ENCODE measurements at regions not wholly inside any gene's neighbourhood (a gene's known extent, or its start where the extent isn't known, plus 50 kb on each side); places are given as distances from the start of the nearest gene placed in this dataset.
"Not testable (repeated sequence)": the region's sequence is repeated elsewhere in the genome, so short reads cannot be mapped to it uniquely, and the experiment has no call there.

DNA sequence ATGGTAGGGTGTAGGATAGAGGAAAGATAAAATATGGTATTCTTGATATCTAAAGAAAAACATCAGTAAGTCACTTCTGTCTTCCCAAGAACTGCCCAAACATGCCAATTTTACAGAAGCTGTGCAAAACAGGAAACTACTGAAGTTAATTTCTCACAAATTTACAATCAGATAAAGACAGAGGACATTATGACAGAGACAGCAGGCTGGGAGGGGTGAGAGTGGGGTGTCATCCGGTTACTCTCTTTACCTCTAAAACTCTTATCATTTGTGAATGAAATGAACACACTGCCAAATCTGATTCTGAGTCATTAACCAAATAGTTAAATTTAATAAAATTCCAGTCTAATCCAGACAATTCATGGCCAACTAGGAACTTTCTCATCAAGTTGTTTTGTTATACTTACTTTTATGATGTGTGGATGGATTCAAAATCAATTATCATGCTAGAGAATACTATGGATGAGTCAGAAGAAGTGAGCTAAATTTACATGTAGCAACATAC is 323.2 kb upstream of the MEX3C start:
- intact Hi-C loops (cut with micrococcal nuclease), result no loop called here

DNA sequence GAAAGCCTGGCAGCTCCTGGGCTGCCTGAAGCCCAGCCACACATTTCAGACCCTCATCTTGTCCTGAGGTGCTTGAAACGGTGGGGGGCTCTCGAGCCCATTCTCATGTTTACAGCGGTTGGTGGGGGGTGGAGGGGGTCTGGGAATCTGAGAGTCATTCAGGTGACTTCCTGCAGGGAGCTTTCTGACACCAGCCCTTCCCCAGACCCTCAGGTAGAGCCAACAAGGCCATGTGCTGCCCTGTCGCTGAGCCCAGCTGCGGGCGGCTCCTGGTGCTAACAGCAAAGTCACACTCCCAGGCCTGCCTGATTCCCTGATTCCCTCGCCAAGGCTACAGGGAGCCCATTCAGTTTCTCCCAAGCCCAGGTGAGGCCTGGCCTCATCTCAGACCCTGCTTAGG is 324.9 kb upstream of the MEX3C start:
- intact Hi-C loops (cut with micrococcal nuclease), result no loop called here

DNA sequence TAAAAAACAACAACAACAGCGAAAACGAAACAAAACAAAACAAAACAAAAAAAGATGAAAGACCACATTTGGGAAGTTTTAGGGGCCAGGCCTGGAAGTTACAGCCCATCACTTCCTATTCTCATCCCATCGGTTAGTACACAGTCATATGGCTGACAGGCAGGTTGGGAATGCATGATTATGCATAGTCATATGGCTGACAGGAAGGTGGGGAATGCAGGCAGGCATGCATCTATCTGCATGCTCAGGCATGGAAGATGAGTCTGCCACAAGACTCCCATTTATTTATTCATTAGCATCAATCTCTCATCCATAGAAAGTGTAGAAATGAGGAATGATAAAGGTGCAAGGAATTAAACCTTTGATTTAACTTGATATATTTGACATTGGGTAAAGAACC is 325.3 kb upstream of the MEX3C start:
- intact Hi-C loops (cut with micrococcal nuclease), result no loop called here

DNA sequence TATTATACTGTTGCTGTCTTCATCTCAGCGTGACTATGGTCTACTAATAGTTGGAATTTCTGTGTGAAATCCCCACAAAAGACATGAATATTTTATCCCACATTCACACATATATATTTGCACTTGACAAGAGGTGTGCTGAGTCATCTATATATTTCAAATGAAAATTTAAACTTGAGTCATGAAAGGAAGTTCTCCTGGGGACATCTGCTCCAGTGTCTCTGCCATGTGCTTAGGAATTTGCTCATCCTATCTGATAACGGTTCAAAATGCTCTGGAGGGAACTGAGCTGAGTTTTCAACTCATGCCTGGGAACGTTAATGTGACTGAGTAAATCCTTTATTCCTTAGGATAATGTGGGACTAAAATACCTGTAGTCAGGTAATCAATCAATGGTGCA is 326.2 kb upstream of the MEX3C start:
- intact Hi-C loops (cut with micrococcal nuclease), result no loop called here

DNA sequence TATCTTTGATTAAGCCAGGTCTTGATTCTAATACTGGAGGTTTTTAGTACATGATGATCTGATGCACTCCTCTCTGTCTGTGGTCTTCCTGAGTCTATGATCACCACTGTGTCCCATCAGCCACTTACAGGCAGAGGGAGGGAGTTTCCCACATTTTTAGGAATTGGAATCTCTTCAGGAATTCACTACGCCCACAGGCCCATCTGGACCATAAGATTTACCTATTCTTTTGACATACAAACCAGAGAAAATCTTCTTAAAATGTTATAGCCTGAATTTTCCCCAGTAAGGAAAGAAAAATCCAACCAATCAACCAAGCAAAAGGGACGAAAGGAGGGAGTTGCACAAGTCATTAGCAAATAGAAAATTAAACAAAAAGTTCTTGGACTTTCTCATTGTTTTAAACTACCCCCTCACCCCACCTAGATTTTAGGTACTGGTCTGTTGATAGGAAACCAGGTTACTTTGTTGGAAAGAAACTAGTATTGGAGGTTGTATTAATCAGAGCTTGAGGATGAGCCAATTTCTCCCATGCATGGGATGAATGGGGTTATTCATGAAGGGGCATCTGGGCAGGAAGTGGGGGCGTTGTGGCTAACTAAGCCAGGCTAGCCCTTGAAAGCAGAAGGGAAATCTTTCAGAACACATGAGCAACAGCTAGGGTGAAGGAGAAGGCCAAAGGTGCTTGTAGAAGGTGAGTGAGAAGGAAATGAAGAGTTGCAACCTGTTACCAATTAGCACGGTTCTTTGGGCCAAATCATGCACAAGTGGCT is 328.2 kb upstream of the MEX3C start:
- intact Hi-C loops (cut with micrococcal nuclease), result no loop called here

DNA sequence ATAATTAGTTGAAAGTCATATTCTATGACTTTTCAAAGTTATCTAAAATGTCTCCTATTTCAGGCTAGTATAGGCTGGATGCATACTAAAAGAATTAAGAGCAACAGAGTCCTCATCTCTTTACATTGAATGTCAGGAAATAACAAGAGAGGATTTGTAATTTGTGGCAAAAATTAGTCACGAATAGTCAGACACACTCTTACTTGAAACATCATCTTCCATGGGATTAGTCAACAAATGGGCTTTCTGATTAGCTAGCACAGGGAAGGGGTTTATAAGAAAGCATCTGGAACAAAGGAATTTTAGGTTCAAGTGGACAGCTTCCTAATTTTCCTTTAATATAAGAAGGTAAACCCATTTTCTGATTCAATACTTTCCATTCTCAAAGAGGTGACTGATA is 330.3 kb upstream of the MEX3C start:
- intact Hi-C loops (cut with micrococcal nuclease), result no loop called here

DNA sequence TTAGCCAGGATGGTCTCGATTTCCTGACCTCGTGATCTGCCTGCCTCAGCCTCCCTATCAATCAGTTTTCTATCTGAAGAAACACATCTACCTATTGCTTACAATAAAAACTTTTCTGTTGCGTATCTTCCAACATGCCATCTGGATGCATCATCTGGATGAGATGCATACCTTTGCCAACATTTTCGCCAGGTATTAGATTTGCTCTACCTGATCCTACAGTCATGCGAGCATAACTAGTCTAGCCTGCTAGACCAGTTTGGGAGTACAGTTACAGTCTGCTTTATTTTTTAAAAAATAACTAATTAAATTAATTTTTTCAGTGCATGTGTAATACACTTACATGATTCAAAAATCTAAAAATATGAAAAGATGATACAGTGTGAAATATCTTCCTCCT is 334.0 kb upstream of the MEX3C start:
- intact Hi-C loops (cut with micrococcal nuclease), result loop anchor here (10.0 kb wide), 1 partner anchor 417 kb away; no protein-coding TSS in a partner anchor

DNA sequence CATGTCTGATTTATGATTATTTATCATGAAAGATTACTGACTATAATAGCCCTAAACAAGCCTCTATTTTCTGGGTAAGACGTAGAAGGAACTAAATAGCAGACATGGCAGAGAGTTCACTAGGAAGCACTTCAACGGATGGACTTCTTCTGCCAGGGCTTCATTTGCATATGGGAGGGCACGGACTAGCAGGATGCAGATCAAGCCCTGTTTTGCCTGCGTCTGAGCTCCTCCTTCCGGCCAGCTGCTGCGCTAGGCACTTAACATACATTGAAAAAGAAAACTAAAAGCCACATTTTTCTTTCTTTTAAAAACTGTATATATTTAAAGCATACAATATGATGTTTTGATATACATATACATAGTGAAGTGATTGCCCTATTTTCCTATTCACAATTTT is 340.0 kb upstream of the MEX3C start:
- intact Hi-C loops (cut with micrococcal nuclease), result loop anchor here (10.0 kb wide), 1 partner anchor 423 kb away; no protein-coding TSS in a partner anchor

DNA sequence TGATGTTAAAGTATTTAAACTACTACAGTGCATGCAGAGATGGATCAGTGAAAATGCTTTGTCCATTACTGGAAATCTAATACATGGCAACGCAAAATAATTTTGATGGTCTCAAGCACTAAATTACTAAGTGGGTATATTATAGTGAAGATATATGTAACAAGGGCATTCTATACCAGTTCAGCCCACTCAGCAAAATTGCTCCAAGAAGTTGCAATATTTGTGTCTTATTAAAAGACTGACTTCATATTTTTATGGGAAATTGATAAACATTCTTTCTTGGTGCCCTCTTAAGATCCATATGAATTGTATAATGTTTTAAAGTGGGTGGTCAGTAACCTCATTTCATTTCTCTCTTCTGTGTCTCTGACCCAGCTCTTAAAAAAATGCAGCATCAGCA is 343.1 kb upstream of the MEX3C start:
- intact Hi-C loops (cut with micrococcal nuclease), result no loop called here

DNA sequence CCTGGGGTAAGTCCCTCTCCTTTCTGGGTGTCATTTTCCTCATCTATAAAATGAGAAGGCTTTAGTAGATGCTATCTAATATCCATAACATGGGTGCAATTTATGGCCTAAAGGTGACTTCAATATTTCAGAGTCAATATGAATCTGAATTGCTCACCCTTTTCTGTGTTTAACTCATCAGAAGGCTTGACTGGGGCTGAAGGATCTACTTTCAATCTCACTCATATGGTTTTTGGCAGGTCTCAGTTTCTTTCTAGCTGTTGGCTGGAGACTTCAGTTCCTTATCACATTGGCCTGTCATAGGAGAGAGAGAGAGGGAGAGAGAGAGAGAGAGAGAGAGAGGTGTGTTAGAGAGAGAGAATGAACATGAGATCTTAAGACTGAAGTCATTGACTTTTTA is 343.7 kb upstream of the MEX3C start:
- intact Hi-C loops (cut with micrococcal nuclease), result no loop called here

DNA sequence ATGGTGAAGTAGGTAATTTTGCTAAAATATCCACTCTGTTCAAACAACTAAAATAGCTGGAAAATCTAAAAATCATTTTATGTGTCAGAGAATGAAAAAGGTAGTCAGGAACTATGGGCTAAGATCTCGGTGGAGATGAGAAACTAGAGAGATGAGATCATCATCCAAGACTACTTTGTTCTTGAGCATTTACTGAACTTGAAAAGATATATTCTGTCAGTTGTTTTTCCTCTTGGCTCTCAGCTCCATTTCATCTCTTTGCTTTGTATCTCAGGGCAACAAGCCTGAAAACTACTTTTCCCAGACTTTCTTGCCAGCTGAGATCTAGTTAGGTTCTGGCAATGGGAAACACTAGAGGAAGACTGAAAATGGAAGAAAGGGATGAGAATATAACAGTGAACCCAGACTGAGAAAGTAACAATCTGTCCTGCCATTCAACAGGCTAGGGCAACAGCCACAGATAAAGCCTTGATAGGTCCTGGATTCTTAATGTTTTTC is 346.2 kb upstream of the MEX3C start:
- intact Hi-C loops (cut with micrococcal nuclease), result no loop called here

DNA sequence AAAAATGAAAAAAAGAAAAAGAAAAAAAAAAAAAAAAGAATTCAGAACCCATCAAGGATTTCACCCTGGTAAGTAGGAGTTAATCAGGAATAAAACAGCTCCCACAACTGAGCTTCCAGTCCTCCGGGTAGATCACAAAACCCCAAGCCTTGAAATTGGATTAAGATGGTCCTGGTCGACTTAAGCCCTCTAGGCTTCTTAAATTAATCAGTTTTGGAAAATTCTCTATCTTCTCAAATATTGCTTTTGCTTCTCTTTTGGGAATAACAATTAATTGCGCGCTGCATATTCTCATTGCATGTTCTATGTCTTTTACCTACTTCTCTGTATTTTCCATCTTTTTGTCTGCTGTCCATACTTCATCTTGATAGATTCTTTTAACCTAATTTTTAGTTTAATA is 348.0 kb upstream of the MEX3C start:
- intact Hi-C loops (cut with micrococcal nuclease), result no loop called here

DNA sequence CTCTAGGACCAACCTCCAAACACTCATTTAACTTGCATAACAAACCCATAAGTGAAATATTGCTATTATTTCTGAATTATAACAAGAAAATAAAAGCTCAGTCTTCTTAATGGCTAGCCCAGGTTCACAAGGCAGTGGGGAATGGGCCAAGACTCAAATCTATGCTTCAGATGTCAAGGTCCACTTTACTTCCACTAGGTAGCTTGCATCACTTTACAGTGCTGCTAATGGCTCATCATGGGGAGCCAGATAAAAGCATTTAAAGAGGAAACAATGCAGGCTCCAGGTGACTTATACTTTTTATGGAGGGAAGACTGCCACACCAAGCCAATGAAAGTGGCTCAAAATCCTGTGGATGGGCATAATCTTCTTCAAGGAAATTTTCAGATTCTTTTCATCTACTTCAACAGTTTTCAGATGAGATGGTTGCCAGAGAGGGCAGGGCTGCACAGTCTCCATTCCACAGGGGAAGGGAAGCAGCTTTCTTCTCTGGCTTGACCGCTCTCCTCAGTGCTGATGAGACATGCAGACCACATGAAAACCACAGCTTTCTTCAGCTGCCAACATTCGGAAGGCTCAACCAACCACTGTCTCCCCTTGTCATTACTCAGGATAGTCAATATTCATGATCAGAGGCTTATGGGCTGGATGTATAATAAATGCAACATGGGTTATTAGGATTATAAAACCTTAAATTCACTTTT is 361.9 kb upstream of the MEX3C start:
- intact Hi-C loops (cut with micrococcal nuclease), result no loop called here

DNA sequence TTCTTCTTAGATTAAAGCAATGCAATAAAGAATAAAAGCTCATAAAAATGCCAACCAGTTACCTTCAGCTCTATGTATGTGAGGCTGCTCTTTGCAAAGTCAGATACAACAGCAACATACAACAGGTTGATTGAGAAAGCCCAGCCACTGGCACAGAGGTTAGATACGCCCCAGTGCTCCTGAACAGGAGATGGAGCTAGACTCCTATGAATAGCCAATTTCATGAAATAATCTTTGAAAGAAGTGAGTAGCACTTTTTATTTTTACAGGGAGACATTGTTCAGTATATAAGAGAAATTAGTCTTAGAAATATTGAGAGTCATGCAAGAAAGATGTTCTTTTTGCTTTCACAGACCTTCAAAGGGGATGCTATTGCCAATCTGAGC is 362.4 kb upstream of the MEX3C start:
- intact Hi-C loops (cut with micrococcal nuclease), result no loop called here

DNA sequence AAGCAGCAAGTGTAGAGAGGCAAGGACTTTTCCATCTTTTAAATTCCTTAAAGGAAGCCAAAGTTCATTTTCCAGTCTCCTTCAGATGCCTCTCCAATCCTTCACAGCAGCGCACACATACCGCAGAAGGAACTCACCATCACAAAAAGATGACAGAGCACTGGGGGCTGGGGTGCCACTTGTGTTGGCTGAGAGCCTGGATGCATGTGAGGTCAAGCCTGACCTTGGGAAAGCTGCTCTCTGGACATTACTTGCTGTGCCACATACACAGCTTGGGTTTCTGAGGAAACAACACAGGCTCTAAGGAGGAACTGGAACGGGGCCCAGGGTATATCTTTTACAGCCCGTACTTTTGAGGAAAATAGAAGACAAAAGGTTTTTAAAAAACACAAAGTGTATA is 364.3 kb upstream of the MEX3C start:
- intact Hi-C loops (cut with micrococcal nuclease), result no loop called here

DNA sequence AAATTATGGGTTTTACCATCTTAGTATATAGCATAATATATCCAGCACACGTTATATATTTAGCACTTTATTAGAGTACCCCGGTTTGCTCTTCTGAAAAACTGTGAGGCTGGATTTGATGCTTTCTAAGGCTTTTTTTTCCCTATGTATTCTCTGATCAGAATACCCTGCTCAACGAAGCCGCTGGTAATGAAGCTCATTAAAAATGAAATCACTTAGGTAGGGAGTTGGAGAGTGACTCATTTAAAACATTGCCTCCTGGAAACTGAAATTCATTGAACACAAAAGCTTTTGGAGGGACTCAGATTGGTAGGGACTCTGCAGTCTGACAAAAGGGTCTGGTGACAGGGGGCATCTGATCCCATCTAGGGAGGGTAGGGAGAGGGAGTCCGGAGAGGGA is 365.4 kb upstream of the MEX3C start:
- intact Hi-C loops (cut with micrococcal nuclease), result no loop called here

DNA sequence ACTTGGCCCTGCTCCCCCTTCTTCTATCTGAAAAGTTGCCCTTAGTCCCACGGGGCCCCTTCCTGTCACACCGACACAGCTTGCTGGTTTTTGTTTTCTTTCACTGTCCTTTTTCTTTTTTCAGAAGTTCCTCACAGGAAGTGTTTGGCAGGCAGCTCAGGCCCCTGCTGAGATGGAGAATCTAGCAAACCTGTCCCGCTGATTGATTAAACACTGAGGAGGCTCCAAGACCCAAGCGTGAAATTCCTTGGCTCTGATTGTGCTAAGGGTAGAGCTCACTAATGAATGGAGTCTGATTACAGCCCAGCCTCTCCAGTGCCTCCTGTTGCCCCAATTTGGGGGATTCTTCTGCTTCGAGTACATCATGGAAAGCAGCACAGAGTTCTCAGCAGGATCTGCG is 365.9 kb upstream of the MEX3C start:
- intact Hi-C loops (cut with micrococcal nuclease), result no loop called here

DNA sequence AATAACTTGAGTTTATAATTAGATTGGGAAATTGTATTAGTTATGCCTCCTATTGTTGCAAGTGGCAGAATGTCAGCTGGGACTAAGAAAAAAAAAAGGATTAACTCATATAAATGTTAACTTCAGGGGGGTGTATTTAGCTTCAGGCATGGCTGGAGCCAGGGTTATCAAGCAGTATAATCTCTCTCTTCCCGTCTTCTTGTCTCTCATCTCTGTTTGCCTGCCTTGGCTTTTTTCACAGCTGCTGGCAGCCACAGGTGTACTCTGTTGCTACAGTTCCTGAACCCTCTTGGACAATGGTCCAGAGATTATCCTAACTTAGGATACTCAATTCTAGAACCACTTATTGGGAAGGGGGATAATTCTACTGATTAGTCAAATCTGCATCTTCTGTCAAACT is 370.7 kb upstream of the MEX3C start:
- intact Hi-C loops (cut with micrococcal nuclease), result no loop called here

DNA sequence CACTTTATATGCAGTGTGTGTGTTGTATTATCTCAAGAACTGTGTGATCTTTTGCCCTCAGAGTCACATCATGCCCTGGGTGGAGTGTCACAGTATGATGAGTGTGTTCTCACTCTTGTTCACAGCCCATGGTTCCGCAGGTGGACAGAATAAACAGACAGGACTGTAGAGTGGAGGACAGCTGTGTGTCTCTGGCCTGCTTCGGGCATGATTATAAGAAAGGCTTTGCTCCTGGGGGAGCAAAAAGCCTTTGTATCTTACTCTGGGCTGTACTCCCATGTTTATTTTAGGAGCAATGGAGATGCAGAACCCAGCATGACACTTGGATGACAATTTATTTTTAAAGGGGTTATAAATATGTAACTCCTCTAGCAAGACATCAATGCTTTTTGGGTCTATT is 371.7 kb upstream of the MEX3C start:
- intact Hi-C loops (cut with micrococcal nuclease), result no loop called here

DNA sequence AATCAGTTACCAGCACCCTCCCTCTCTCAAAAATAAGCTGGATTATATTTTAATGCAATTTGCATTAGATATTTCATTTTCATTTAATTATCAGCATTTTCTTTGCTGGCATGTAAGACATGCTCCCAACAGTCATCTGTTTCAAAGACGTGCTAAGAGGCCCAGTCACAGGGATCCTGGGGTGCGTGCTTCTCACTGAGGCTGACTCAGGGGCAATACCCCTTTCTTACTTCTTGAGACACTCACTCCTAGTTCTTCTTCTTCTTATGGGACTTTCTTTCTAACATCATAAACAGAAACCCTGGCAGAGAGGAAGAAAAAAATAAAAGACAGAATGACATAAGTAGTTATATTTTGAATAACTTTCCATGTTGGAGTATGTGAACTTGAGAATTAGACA is 372.1 kb upstream of the MEX3C start:
- intact Hi-C loops (cut with micrococcal nuclease), result no loop called here

DNA sequence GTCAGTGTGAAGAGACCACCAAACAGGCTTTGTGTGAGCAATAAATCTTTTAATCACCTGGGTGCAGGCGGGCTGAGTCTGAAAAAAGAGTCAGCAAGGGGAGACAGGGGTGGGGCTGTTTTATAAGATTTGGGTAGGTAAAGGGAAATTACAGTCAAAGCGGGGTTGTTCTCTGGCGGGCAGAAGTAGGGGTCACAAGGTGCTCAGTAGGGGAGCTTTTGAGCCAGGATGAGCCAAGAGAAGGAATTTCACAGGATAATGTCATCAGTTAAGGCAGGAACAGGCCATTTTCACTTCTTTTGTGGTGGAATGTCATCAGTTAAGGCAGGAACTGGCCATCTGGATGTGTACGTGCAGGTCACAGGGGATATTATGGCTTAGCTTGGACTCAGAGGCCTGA is 372.6 kb upstream of the MEX3C start:
- intact Hi-C loops (cut with micrococcal nuclease), result not testable (repeated sequence)

DNA sequence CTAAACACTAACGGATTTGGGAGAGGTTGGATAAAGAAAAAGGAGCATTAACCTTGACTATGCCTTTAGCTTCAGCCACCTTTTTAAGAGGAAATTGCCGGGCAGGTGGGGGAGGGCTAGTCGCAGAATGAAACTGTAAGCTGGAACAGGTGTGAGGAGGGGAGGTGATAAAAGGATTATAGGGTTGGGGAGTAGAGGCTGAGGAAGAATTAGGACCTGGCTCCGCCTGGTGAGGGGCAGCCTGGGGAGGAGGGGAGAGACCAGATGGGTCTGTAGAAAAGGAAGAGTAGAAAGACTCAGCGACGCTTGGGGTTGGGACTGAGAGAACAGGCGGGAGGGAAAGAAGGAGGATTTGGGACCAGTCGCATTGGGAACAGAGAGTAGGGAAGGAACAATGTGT is 376.4 kb upstream of the MEX3C start:
- intact Hi-C loops (cut with micrococcal nuclease), result not testable (repeated sequence)

DNA sequence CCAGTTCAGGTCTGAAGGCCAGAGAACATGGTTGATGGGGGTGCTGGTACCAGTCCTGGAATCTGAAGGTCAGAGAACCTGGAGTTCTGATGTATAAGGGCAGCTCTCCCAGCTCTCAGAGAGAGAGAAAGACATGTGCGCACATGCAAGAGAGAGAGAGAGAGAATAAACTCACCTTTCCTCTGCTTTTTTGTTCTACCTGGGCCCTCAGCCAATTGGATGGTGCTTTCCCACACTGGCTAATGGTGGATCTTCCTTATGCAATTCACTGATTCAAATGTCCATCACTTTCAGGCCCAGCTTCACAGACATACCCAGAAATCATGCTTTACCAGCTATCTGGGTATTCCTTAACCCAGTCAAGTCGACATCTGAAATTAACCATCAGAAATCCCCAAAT is 377.7 kb upstream of the MEX3C start:
- intact Hi-C loops (cut with micrococcal nuclease), result no loop called here
